GM18499 (cell line): ENCODE measurements at regions not wholly inside any gene's neighbourhood (a gene's known extent, or its start where the extent isn't known, plus 50 kb on each side); places are given as distances from the start of the nearest gene placed in this dataset.
"Not testable (repeated sequence)": the region's sequence is repeated elsewhere in the genome, so short reads cannot be mapped to it uniquely, and the experiment has no call there.

Source experiments
- ATAC-seq: cut with Tn5 transposase; IDR thresholded peaks from one replicate; pipeline ENCODE4 v1.9.1; 2021; ENCODE audit warnings: moderate number of reproducible peaks; ENCODE audit not compliant: insufficient read depth, unreplicated experiment

GRCh38 chr5:136750224-136750862, 385.0 kb upstream of the TRPC7 start:
- no peak for ATAC-seq

- ATAC-seq, result no peak
Measured at GRCh38 chr5:136749016-136749415, 383.7 kb upstream of the TRPC7 start.

GRCh38 chr5:136743052-136743451, 377.7 kb upstream of the TRPC7 start:
- no peak for ATAC-seq

- ATAC-seq, result no peak
Measured at GRCh38 chr5:136740228-136740627, 374.9 kb upstream of the TRPC7 start.

- ATAC-seq, result not testable (repeated sequence)
Measured at GRCh38 chr5:136739271-136739670, 373.9 kb upstream of the TRPC7 start.

DNA sequence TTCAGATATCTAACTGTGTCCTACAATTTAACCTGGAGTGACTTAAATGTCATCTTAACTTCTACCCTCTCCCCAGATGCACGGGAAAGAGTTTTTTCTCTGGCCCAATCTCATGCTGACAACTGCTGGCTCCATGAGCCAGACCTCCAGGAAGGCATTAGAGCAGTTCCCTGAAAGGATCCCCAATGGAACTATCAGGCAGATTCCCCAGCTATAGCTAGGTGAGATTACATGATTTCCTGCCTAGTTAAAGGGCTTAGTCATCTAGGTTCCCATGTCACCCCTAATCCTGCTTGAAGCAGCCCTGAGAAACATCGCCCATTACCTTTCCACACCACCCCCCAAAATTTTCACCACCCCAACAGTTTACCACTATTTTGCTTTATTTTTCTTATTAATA, 373.5 kb upstream of the TRPC7 start:
- no peak for ATAC-seq

GRCh38 chr5:136736021-136736420, 370.7 kb upstream of the TRPC7 start:
- no peak for ATAC-seq

DNA sequence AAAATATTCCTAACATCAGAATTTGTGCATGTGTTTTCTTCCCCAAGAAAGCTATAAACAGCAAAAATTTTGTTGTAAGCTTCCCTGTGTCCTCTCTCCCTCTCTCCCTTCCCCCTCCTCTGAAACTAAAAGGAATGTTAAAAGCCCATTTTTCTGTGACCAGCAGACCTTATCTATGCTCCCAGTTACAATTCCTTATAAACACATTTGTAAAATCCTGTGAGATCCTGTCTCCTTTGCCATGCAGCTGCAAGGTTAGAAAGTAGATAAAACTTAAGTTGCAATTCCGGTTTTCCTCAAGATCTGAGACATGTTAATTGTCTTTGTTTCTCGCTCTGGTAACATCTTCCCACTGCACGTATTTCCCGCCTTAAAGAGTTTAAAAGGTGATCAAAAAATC, 370.3 kb upstream of the TRPC7 start:
- not testable (repeated sequence) for ATAC-seq

DNA sequence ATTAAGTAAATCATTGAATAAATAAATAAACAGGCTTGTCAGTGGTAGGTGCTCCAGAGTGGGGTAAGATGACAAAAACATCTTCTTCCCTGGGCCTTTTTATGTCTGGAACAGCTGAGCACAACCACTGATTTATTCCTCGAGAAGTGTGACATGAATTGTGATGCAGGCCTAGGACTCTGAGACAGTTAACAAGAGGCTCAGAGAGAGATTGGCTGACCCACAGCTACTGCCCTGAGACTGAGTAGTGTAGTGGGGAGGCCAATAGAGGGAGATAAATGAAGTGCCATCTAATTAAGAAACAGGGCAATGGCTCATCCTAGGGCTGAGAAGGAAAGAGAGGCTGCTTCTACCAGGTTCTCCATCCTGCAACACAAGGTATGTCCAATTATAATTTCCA, 369.3 kb upstream of the TRPC7 start:
- no peak for ATAC-seq

- no peak for ATAC-seq
Measured at GRCh38 chr5:136732751-136733150, 367.4 kb upstream of the TRPC7 start.

DNA sequence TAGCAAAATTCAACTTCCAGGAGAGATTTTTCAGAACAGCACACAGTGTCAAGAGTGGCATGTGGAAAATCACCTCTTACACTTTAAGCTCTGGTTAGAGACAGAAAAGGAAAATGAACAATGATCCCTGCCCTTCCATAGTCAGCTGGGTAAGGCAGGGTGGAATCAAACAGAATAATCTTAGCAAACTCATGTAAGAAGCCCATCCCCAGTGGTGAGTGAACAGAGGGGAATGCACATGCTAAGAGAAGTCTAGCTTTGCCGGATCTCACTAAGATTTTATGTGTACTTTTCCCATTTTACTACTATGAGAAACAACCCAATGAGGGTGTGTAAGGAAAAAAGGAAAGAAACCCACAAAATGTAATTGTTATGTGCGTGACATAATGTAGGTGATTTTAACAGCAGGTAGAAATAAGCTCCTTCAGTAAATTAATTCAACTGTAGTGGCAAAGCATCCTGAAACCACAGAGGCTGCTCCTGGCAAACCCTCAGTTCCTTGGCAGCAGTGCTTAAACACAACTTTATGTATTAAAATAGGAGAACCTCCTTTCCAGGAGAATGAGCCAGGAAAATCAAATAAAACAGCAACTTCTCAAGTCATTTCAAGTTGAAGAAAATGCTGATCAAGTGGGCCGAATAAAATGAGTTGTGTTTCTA, 366.0 kb upstream of the TRPC7 start:
- no peak for ATAC-seq

DNA sequence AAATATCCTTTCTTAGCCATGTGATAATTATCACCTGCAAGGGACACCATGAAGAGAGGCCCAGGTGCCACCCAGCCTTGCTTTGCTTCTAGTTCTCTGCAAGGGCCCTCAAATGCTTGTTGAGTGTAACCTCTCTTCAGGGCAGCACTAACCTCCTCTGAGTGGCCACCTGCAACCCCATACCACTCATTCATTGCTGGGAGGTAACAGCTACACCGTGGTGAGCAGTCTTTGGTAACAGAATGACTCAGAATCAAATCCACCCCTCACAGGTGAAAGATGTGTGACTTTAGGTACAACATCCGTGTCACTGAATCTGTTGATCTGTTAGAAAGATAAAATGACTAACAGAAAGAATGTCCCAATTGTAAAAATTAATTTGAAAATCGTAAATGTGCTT, 365.1 kb upstream of the TRPC7 start:
- no peak for ATAC-seq

- no peak for ATAC-seq
Measured at GRCh38 chr5:136729901-136730355, 364.6 kb upstream of the TRPC7 start.

DNA sequence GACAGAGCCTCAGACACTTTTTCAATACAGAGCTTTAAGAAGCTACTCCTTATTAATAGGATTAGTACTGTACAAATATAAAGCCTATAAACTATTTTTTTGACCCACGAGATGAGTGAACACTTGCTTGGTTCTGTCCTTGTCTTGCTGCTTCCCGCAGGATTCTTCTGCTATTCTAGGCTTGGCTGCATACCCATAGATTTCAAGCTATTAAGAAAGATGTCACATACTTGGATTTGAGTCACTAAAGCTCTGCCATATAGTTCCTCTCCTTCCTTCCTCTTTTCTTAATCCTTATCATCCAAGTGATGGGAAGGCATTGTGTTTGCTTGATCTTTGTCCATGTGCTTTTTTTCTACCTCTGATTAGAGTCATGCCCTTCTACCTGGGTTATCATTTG, 361.2 kb upstream of the TRPC7 start:
- no peak for ATAC-seq

- no peak for ATAC-seq
Measured at GRCh38 chr5:136724161-136724560, 358.8 kb upstream of the TRPC7 start.

- no peak for ATAC-seq
Measured at GRCh38 chr5:136722581-136722980, 357.2 kb upstream of the TRPC7 start.

DNA sequence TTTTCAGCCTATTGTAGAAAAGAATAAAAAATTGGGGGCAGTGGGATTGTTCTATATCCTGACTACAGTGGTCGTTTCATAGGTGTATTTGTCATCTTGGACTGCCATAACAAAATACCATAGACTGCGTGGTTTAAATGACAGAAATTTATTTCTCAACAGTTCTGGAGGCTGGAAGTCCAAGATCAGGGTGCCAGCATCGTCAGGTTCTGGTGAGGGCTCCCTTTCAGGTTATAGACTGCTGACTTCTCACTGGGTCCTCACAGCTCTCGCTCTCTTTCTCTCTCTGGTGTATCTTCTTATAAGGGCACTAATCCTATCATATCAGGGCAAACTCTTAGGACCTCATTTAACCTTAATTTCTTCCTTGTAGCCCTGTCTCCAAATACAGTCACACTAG, 356.7 kb upstream of the TRPC7 start:
- no peak for ATAC-seq

DNA sequence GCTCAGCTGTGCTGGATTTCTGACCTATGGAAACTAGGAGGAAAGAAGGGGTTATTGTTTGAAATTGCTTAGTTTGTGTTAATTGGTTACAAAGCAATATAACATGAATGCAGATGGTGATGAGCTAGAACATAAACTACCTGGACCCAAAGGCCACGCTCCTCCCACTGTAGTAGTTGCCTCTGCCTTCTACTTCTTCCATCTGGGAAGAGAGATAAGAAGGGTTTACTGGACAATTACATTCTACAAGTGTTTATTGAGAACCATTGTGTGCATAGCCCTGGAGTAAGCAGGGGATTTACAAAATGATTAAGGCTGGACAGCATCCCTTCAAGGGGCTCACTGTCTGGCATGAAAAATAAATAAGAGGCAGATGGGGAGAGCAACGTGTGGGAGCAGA, 355.3 kb upstream of the TRPC7 start:
- no peak for ATAC-seq

DNA sequence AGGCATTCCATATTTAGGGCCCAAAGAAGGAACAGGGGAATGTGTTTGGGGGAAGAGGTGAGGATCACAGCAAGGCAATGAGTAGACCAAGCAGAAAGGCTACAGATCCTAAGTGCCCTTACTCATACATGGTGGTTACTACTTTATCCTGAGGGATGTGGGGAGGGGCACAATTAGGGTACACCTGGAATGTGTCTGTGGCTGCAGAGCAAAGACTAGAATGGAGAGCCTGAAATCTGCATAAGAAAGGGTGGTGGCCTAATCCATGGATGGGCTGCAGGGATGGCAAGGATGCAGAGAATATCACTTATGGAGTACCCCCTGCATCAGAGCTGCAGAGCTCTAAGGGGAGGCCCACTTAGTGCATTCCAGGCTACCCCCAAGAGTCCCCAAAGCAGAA, 352.6 kb upstream of the TRPC7 start:
- no peak for ATAC-seq

GRCh38 chr5:136714286-136714685, 348.9 kb upstream of the TRPC7 start:
- ATAC-seq, result no peak

DNA sequence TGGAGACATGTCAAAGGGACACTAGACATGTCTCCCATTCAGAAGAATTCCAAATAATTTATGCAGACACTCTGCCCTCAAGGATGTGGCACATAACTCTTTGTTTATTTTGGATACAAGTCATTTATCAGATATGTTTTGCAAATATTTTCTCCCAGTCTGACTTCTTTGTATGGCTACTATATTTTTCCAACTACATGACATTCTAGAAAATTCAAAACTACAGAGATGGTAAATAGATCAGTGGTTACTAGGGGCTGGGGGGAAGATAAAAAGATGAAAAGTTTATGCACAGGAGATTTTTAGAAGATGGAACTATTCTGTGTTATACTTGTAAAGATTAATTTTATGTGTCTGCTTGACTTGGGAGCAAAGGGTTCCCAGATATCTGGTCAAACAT, 347.3 kb upstream of the TRPC7 start:
- ATAC-seq, result no peak

- ATAC-seq, result no peak
Measured at GRCh38 chr5:136710834-136711233, 345.5 kb upstream of the TRPC7 start.
